Suprapubic skin (tissue), 4 donors: ENCODE measurements at regions not wholly inside any gene's neighbourhood (a gene's known extent, or its start where the extent isn't known, plus 50 kb on each side); places are given as distances from the start of the nearest gene placed in this dataset.
"Not testable (repeated sequence)": the region's sequence is repeated elsewhere in the genome, so short reads cannot be mapped to it uniquely, and the experiment has no call there.

Experiments
- DNase-seq, 2 donors: peaks; one replicate each; pipeline ENCODE4 v3.0.0-alpha.2; 2019; ENCODE audit warnings: low spot score in 2 of 2
- H3K27ac ChIP-seq: fragments of 200-600 bp; sonication (generic); one replicate; pipeline ENCODE4 v1.5.1; 2019
- H3K27me3 ChIP-seq: fragments of 200-600 bp; sonication (generic); one replicate; pipeline ENCODE4 v1.5.1; 2019
- H3K36me3 ChIP-seq: fragments of 200-600 bp; sonication (generic); one replicate; pipeline ENCODE4 v1.5.1; 2019
- H3K4me1 ChIP-seq: fragments of 200-600 bp; sonication (generic); one replicate; pipeline ENCODE4 v1.5.1; 2019
- H3K4me3 ChIP-seq: fragments of 200-600 bp; sonication (generic); one replicate; pipeline ENCODE4 v1.5.1; 2019; ENCODE audit warnings: mild to moderate bottlenecking
- H3K9me3 ChIP-seq: fragments of 200-600 bp; sonication (generic); one replicate; pipeline ENCODE4 v1.5.1; 2019
- CTCF ChIP-seq, 2 donors: fragments of 200-600 bp in 1 of 2; fragments of 450-650 bp in 1 of 2; sonication (generic) in 1 of 2; IDR thresholded peaks; one replicate each; pipeline ENCODE4 v1.5.1; 2016 to 2019; ENCODE audit warnings: antibody characterized with exemption in 2 of 2, mild to moderate bottlenecking in 1 of 2, moderate library complexity in 1 of 2
- EP300 ChIP-seq: sonication (generic); formaldehyde crosslinking; IDR thresholded peaks from one replicate; pipeline ENCODE4 v1.6.1; 2017; ENCODE audit warnings: antibody characterized with exemption
- POLR2A ChIP-seq, 2 donors: fragments of 450-650 bp; IDR thresholded peaks; one replicate each; pipeline ENCODE4 v1.6.1; 2017; ENCODE audit warnings: antibody characterized with exemption in 2 of 2, mild to moderate bottlenecking in 2 of 2, moderate library complexity in 2 of 2
- POLR2AphosphoS5 ChIP-seq, 3 donors: sonication (generic); formaldehyde crosslinking; IDR thresholded peaks; one replicate each; pipeline ENCODE4 v1.6.1; 2017; ENCODE audit warnings: antibody characterized with exemption in 3 of 3
- WGBS: methylation state at CpG from one replicate; pipeline ENCODE4 v1.1.5; 2018; 5-methylcytosine and 5-hydroxymethylcytosine counted together

- no peaks in the 10 kb centered on the region for H3K4me1 ChIP-seq
- H3K36me3 ChIP-seq = no peaks in the 10 kb centered on the region
- no peak overlapping the region for H3K27ac ChIP-seq
- TF ChIP-seq POLR2A (IDR thresholded peaks at IDR 0.05) (no peak), CTCF (IDR thresholded peaks at IDR 0.05) (no peak), EP300 (no peak), POLR2AphosphoS5 (IDR thresholded peaks at IDR 0.05) (no peak)
- H3K27me3 ChIP-seq = no peaks in the 10 kb centered on the region
- WGBS = 75% methylated on average over 2 of the region's 2 CpGs
- no peaks in the 10 kb centered on the region for H3K9me3 ChIP-seq
- DNase-seq = no peak
- H3K4me3 ChIP-seq = no peak overlapping the region
Observed at GRCh38 chr3:132136334-132136716, 101.5 kb upstream of the CPNE4 start.

GRCh38 chr3:132136902-132137301 lies 102.1 kb upstream of the CPNE4 start:
- H3K9me3 ChIP-seq, DNase-seq, H3K4me1 ChIP-seq, H3K36me3 ChIP-seq, H3K4me3 ChIP-seq, H3K27ac ChIP-seq, H3K27me3 ChIP-seq: not testable (repeated sequence)
- WGBS = 55% methylated on average over 23 of the region's 23 CpGs

- no peaks in the 10 kb centered on the region for H3K36me3 ChIP-seq
- no peak for DNase-seq
- no peak overlapping the region for H3K4me3 ChIP-seq
- 26% methylated on average over 2 of the region's 2 CpGs for WGBS
- no peaks in the 10 kb centered on the region for H3K4me1 ChIP-seq
- TF ChIP-seq EP300 = no peak
- no peak for TF ChIP-seq POLR2AphosphoS5 (IDR thresholded peaks at IDR 0.05)
- TF ChIP-seq CTCF (IDR thresholded peaks at IDR 0.05) = no peak
- TF ChIP-seq POLR2A (IDR thresholded peaks at IDR 0.05) = no peak
- H3K9me3 ChIP-seq = no peaks in the 10 kb centered on the region
- H3K27me3 ChIP-seq = no peaks in the 10 kb centered on the region
- H3K27ac ChIP-seq = no peak overlapping the region
Observed at GRCh38 chr3:132145833-132146232, 111.0 kb upstream of the CPNE4 start.

- H3K4me1 ChIP-seq = no peaks in the 10 kb centered on the region
- H3K27ac ChIP-seq = no peak overlapping the region
- no peak overlapping the region for H3K4me3 ChIP-seq
- no peaks in the 10 kb centered on the region for H3K27me3 ChIP-seq
- H3K9me3 ChIP-seq = no peaks in the 10 kb centered on the region
- no peaks in the 10 kb centered on the region for H3K36me3 ChIP-seq
- DNase-seq = no peak
- TF ChIP-seq EP300 (no peak), CTCF (IDR thresholded peaks at IDR 0.05) (no peak), POLR2AphosphoS5 (IDR thresholded peaks at IDR 0.05) (no peak), POLR2A (IDR thresholded peaks at IDR 0.05) (no peak)
- WGBS = 60% methylated on average over 5 of the region's 5 CpGs
Observed at GRCh38 chr3:132154619-132155018, 119.8 kb upstream of the CPNE4 start.

- Histone ChIP-seq H3K4me1 (no peaks in the 10 kb centered on the region), H3K27ac (no peak overlapping the region), H3K9me3 (no peaks in the 10 kb centered on the region), H3K4me3 (no peak overlapping the region), H3K36me3 (no peaks in the 10 kb centered on the region), H3K27me3 (no peaks in the 10 kb centered on the region)
- WGBS = 100% methylated on average over 2 of the region's 2 CpGs
- TF ChIP-seq POLR2AphosphoS5 (IDR thresholded peaks at IDR 0.05) = no peak
- TF ChIP-seq CTCF (IDR thresholded peaks at IDR 0.05) = no peak
- no peak for TF ChIP-seq POLR2A (IDR thresholded peaks at IDR 0.05)
- no peak for TF ChIP-seq EP300
- no peak for DNase-seq
Observed at GRCh38 chr3:132159145-132159544, 124.3 kb upstream of the CPNE4 start.

- H3K4me3 ChIP-seq = no peak overlapping the region
- H3K9me3 ChIP-seq = no peaks in the 10 kb centered on the region
- H3K4me1 ChIP-seq = no peaks in the 10 kb centered on the region
- 65% methylated on average over 1 of the region's 1 CpG for WGBS
- no peak for DNase-seq
- H3K27ac ChIP-seq = no peak overlapping the region
- H3K27me3 ChIP-seq = no peaks in the 10 kb centered on the region
- H3K36me3 ChIP-seq = no peaks in the 10 kb centered on the region
- no peak for TF ChIP-seq POLR2AphosphoS5 (IDR thresholded peaks at IDR 0.05)
- TF ChIP-seq POLR2A (IDR thresholded peaks at IDR 0.05) = no peak
- no peak for TF ChIP-seq EP300
- no peak for TF ChIP-seq CTCF (IDR thresholded peaks at IDR 0.05)
Observed at GRCh38 chr3:132160198-132160597, 125.4 kb upstream of the CPNE4 start.
